ENCODE measurements at regions not wholly inside any gene's neighbourhood (a gene's known extent, or its start where the extent isn't known, plus 50 kb on each side); places are given as distances from the start of the nearest gene placed in this dataset.

GRCh38 chr12:115375186-115375991, 691.4 kb upstream of the TBX3 start:
- Histone ChIP-seq H3K56ac (replicated peaks; ENCODE audit: insufficient read length, low read depth, low read length) (no peak overlapping the region), H3K9ac (replicated peaks in 1 of 4; ENCODE audit: extremely low read depth in 1 of 4, low read depth in 3 of 4, low read length in 3 of 4) (no peak overlapping the region), H3K14ac (ENCODE audit: insufficient read length) (no peak overlapping the region), H3K79me1 (ENCODE audit: low read depth, low read length) (no peaks in the 10 kb centered on the region), H2BK5ac (ENCODE audit: low read depth, low read length) (no peak overlapping the region), H4K91ac (replicated peaks; ENCODE audit: insufficient read length, low read length) (no peak overlapping the region), H4K20me1 (replicated peaks in 1 of 2; ENCODE audit: control insufficient read depth in 1 of 2, insufficient read depth in 2 of 2, low read length in 2 of 2) (no peaks in the 10 kb centered on the region), H3K4me3 (ENCODE audit: extremely low read depth in 1 of 4, insufficient read depth in 2 of 4, low read depth in 3 of 4, low read length in 4 of 4) (no peak overlapping the region), H3K36me3 (ENCODE audit: control insufficient read depth in 2 of 4, insufficient read depth in 4 of 4, low read length in 3 of 4) (no peaks in the 10 kb centered on the region), H4K5ac (ENCODE audit: insufficient read length, low read depth, low read length) (no peak overlapping the region), H4K8ac (ENCODE audit: extremely low read depth, insufficient read depth, low read length) (no peak overlapping the region), H2BK20ac (ENCODE audit: low read length) (no peak overlapping the region), H2AK5ac (ENCODE audit: low read depth, low read length) (no peak overlapping the region), H3K23ac (ENCODE audit: insufficient read length) (no peak overlapping the region), H3K4me1 (replicated peaks in 1 of 4; ENCODE audit: control insufficient read depth in 3 of 4, insufficient read depth in 4 of 4, low read length in 3 of 4) (no peaks in the 10 kb centered on the region), H2BK15ac (ENCODE audit: low read length) (no peak overlapping the region), H2AFZ (ENCODE audit: low read length) (peak overlapping the region; percentile 32; the same call in 1 of the 2 replicates), H3K18ac (ENCODE audit: extremely low read depth, low read length) (no peak overlapping the region), H3K9me3 (ENCODE audit: insufficient read depth in 2 of 2, low read depth in 1 of 2, low read length in 1 of 2) (no peaks in the 10 kb centered on the region), H3K4me2 (ENCODE audit: insufficient read depth in 1 of 2, low read depth in 2 of 2, low read length in 2 of 2) (no peak overlapping the region), H3K4ac (replicated peaks; ENCODE audit: insufficient read length, low read depth, low read length) (no peak overlapping the region), H3K27ac (ENCODE audit: low read depth, low read length) (no peak overlapping the region), H3K79me2 (ENCODE audit: control insufficient read depth in 1 of 2, insufficient read depth in 2 of 2, low read length in 2 of 2) (no peaks in the 10 kb centered on the region), H2BK120ac (replicated peaks; ENCODE audit: low read depth, low read length) (no peak overlapping the region), H3K23me2 (ENCODE audit: low read depth, low read length) (no peaks in the 10 kb centered on the region), H3K27me3 (replicated peaks in 1 of 4; ENCODE audit: control insufficient read depth in 3 of 4, extremely low read depth in 1 of 4, insufficient read depth in 3 of 4, low read length in 3 of 4) (no peaks in the 10 kb centered on the region), H2BK12ac (ENCODE audit: low read depth, low read length) (no peak overlapping the region)
- POLR2A ChIA-PET (ENCODE audit: partially characterized antibody): no interaction called here
- CTCF ChIA-PET (ENCODE audit: partially characterized antibody): no interaction called here
- WGBS, 2 experiments (ENCODE audit: extremely low coverage in 1 of 2, insufficient coverage in 1 of 2, insufficient read length in 1 of 2, insufficient replicate concordance in 2 of 2, low coverage in 1 of 2, low lambda C conversion rate in 2 of 2, missing lambda C conversion rate in 1 of 2): 77% methylated on average over 12 of the region's 12 CpGs; no CpG with 5 or more reads in 1 of the 2 experiments
- DNase-seq (ENCODE audit: low read depth in 1 of 2, low spot score in 2 of 2) (no peak), FAIRE-seq (no peak)
- TF ChIP-seq HDAC6 (IDR thresholded peaks at IDR 0.05; ENCODE audit: low read depth, low read length): no peak

Data from H1 (cell line).